Endothelial cell (in vitro differentiated cells): ENCODE measurements at regions not wholly inside any gene's neighbourhood (a gene's known extent, or its start where the extent isn't known, plus 50 kb on each side); places are given as distances from the start of the nearest gene placed in this dataset.

Source experiments
- DNase-seq: peaks from one replicate; pipeline ENCODE4 v3.0.0; 2021; ENCODE audit warnings: low spot score
- H3K27ac Mint-ChIP-seq: one replicate; pipeline ENCODE4 v1.8.0; 2021; ENCODE audit warnings: mixed read lengths, inconsistent platforms; ENCODE audit not compliant: unreplicated experiment
- H3K27me3 Mint-ChIP-seq: one replicate; pipeline ENCODE4 v1.8.0; 2021; ENCODE audit warnings: mild to moderate bottlenecking, moderate library complexity, mixed read lengths, inconsistent platforms; ENCODE audit not compliant: unreplicated experiment
- H3K36me3 Mint-ChIP-seq: one replicate; pipeline ENCODE4 v1.8.0; 2021; ENCODE audit warnings: mild to moderate bottlenecking, low read depth, mixed read lengths, inconsistent platforms; ENCODE audit not compliant: unreplicated experiment
- H3K4me1 Mint-ChIP-seq: one replicate; pipeline ENCODE4 v1.8.0; 2021; ENCODE audit warnings: mild to moderate bottlenecking, mixed read lengths, inconsistent platforms; ENCODE audit not compliant: unreplicated experiment
- H3K4me3 Mint-ChIP-seq: one replicate; pipeline ENCODE4 v1.8.0; 2021; ENCODE audit warnings: mild to moderate bottlenecking, mixed read lengths, inconsistent platforms; ENCODE audit not compliant: unreplicated experiment
- H3K9me3 Mint-ChIP-seq: one replicate; pipeline ENCODE4 v1.8.0; 2021; ENCODE audit warnings: mixed read lengths, inconsistent platforms; ENCODE audit not compliant: unreplicated experiment
- TF ChIP-seq, protein P1 (sequence below): fragments of 200-600 bp; sonication (generic); IDR thresholded peaks from one replicate; pipeline ENCODE4 v1.5.0; 2021; ENCODE audit warnings: antibody characterized with exemption; ENCODE audit not compliant: unreplicated experiment

DNA sequence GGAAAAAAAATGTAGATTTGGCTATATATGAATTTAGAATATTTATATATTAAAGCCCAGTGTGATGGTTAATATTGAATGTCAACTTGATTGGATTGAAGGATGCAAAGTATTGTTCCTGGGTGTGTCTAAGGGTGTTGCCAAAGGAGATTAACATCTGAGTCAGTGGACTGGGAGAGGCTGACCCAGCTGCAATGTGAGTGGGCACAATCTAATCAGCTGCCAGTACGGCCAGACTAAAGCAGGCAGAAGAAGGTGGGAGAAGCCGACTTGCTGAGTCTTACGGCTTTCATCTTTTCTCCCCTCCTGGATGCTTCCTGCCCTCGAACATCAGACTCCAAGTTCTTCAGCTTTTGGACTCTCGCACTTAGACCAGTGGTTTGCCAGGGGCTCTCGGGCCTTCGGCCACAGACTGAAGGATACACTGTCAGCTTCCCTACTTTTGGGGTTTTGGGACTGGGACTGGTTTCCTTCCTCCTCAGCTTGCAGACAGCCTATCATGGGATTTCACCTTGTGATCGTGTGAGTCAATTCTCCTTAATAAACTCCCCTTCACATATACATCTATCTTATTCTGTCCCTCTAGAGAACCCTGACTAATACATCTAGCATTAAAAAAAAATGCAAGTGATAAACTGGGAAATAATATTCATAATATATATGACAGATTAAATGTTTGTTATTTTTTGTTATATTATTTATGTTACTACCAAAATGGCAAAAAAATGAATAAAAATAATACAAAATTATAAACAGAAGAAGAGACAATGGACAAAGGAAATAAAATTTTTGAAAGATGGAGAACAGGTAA, 122.4 kb downstream of the DLEU7 start:
- TF ChIP-seq, protein P1, sequence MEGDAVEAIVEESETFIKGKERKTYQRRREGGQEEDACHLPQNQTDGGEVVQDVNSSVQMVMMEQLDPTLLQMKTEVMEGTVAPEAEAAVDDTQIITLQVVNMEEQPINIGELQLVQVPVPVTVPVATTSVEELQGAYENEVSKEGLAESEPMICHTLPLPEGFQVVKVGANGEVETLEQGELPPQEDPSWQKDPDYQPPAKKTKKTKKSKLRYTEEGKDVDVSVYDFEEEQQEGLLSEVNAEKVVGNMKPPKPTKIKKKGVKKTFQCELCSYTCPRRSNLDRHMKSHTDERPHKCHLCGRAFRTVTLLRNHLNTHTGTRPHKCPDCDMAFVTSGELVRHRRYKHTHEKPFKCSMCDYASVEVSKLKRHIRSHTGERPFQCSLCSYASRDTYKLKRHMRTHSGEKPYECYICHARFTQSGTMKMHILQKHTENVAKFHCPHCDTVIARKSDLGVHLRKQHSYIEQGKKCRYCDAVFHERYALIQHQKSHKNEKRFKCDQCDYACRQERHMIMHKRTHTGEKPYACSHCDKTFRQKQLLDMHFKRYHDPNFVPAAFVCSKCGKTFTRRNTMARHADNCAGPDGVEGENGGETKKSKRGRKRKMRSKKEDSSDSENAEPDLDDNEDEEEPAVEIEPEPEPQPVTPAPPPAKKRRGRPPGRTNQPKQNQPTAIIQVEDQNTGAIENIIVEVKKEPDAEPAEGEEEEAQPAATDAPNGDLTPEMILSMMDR = no peak
- Mint-ChIP-seq H3K36me3 (no peaks in the 10 kb centered on the region), H3K4me1 (no peaks in the 10 kb centered on the region), H3K9me3 (no peaks in the 10 kb centered on the region), H3K27me3 (no peaks in the 10 kb centered on the region), H3K27ac (no peak overlapping the region), H3K4me3 (no peak overlapping the region)
- DNase-seq = no peak

DNA sequence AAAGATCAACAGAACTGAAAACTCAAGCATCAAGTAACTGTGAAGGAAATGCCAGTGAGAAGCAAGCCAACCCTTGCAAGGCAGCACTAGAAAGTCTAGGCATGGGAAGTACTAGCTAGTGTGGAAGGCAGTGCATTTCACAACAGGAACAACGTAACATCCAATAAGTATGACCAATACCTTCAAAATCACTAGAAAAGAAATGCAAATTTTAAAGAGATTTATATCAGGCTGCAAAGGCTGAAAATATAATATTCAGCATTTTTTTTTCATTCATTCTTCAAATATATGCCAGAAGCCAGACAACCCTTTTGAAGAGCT, 121.9 kb downstream of the DLEU7 start:
- no peak for DNase-seq
- Mint-ChIP-seq H3K27me3 (no peaks in the 10 kb centered on the region), H3K9me3 (no peaks in the 10 kb centered on the region), H3K4me1 (no peaks in the 10 kb centered on the region), H3K4me3 (no peak overlapping the region), H3K27ac (no peak overlapping the region), H3K36me3 (no peaks in the 10 kb centered on the region)
- TF ChIP-seq, protein P1 = no peak

DNA sequence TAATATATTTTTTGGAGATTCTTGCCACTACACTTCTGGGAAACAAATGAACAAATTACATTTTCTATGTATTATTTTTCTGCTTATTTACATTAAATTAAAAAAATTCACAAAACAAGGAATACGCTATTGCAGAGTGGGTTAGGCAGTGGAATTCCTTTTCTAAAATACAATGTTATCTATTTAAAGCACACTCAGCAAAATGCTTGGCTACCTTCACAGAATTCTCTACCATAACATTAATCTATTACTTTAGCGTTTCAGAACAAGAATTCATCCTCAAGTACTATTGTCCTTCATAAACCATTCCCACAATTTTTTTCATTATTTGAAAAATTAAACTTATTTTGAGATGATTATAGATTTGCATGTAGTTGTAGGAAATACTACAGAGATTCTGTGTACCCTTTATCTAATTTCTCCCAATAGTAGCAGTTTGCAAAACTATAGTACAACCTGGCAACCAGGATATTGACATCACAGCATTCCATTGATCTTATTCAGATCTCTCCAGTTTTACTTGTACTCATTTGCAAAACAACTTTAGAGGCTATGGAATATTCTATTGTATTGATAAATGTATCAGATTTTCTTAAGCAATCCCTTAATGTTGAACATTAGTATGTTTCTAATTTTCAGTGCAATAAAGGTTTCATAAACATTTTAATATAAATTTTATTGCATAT, 120.9 kb downstream of the DLEU7 start:
- Mint-ChIP-seq H3K36me3 (no peaks in the 10 kb centered on the region), H3K4me1 (no peaks in the 10 kb centered on the region), H3K27me3 (no peaks in the 10 kb centered on the region), H3K27ac (no peak overlapping the region), H3K4me3 (no peak overlapping the region), H3K9me3 (no peaks in the 10 kb centered on the region)
- TF ChIP-seq, protein P1 = no peak
- no peak for DNase-seq

DNA sequence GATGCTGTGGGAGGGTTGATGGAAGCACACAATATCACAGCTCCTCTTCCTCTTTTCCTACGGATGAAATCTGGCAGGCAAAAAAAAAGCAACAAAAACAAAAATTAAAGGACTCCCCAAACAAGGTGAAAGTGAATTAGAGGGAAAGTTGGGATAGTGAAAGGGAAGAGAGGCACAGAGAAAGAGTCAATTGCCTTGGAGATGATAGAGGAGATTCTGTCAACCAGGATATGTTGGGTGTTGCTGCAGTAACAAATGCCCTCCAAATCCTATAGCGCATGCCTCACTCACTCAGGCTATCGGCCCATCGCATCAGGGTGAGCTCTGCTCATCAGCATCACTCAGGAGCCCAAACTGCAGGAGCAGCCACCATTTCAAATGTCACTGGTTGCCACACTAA, 119.1 kb downstream of the DLEU7 start:
- no peaks in the 10 kb centered on the region for H3K36me3 Mint-ChIP-seq
- H3K27me3 Mint-ChIP-seq = no peaks in the 10 kb centered on the region
- no peak for DNase-seq
- no peak overlapping the region for H3K27ac Mint-ChIP-seq
- H3K4me3 Mint-ChIP-seq = no peak overlapping the region
- H3K9me3 Mint-ChIP-seq = no peaks in the 10 kb centered on the region
- TF ChIP-seq, protein P1 = no peak
- H3K4me1 Mint-ChIP-seq = no peaks in the 10 kb centered on the region

DNA sequence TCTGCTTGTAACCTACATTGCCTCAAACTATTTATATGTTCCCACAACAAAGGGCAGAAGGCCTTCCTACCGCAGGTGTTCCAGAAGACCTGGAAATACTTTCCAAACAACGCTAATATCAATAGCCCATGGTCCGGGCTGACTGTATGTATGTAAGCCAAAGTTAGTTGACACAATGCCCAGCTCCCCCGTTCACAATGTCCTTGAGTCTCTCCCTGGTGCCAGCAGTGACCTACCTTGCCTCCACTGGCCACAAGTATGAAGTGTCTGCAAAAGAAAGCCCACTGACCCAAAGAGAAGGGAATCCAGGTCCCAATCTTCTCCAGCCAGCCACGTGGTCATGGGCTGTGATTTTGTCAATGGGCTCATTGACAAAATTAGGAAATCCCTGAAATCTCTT, 118.6 kb downstream of the DLEU7 start:
- Mint-ChIP-seq H3K9me3 (peaks cover 2% of the 10 kb centered on the region), H3K4me1 (no peaks in the 10 kb centered on the region), H3K27ac (no peak overlapping the region), H3K27me3 (peaks cover under 1% of the 10 kb centered on the region), H3K4me3 (no peak overlapping the region), H3K36me3 (no peaks in the 10 kb centered on the region)
- no peak for DNase-seq
- TF ChIP-seq, protein P1 = no peak
